ENCODE measurements at regions not wholly inside any gene's neighbourhood (a gene's known extent, or its start where the extent isn't known, plus 50 kb on each side); places are given as distances from the start of the nearest gene placed in this dataset.

GRCh38 chr12:131362291-131363211 lies 348.3 kb upstream of the SFSWAP start:
- Histone ChIP-seq H3K36me3 (no peaks in the 10 kb centered on the region), H3K27ac (no peak overlapping the region), H3K27me3 (replicated peaks; ENCODE audit: insufficient read depth) (no peaks in the 10 kb centered on the region), H3K9me3 (no peaks in the 10 kb centered on the region), H3K4me1 (ENCODE audit: control insufficient read depth in 1 of 2, low read depth in 2 of 2) (no peaks in the 10 kb centered on the region), H3K4me3 (no peak overlapping the region)
- DNase-seq (ENCODE audit: low spot score), result no peak
- no peak for TF ChIP-seq CTCF (IDR thresholded peaks at IDR 0.05)
- no peak for ATAC-seq (ENCODE audit: insufficient number of reproducible peaks, low FRiP score, low read depth)

GRCh38 chr12:131363393-131363792 lies 347.5 kb upstream of the SFSWAP start:
- H3K27ac ChIP-seq, result no peak overlapping the region
- no peak overlapping the region for H3K4me3 ChIP-seq
- H3K9me3 ChIP-seq, result no peaks in the 10 kb centered on the region
- DNase-seq (ENCODE audit: low spot score), result no peak
- no peak for ATAC-seq (ENCODE audit: insufficient number of reproducible peaks, low FRiP score, low read depth)
- no peaks in the 10 kb centered on the region for H3K27me3 ChIP-seq (replicated peaks; ENCODE audit: insufficient read depth)
- no peak for TF ChIP-seq CTCF (IDR thresholded peaks at IDR 0.05)
- no peaks in the 10 kb centered on the region for H3K36me3 ChIP-seq
- H3K4me1 ChIP-seq (ENCODE audit: control insufficient read depth in 1 of 2, low read depth in 2 of 2), result no peaks in the 10 kb centered on the region

- no peak overlapping the region for H3K27ac ChIP-seq
- DNase-seq (ENCODE audit: low spot score), result no peak
These were observed 346.9 kb upstream of the SFSWAP start for GRCh38 chr12:131363841-131364495.

GRCh38 chr12:131364903-131365820 lies 345.7 kb upstream of the SFSWAP start:
- H3K27ac ChIP-seq, result no peak overlapping the region

More at GRCh38 chr12:131363841-131364495, 346.9 kb upstream of the SFSWAP start:
- no peaks in the 10 kb centered on the region for H3K4me1 ChIP-seq (ENCODE audit: control insufficient read depth in 1 of 2, low read depth in 2 of 2)
- no peak for TF ChIP-seq CTCF (IDR thresholded peaks at IDR 0.05)
- no peaks in the 10 kb centered on the region for H3K9me3 ChIP-seq
- no peaks in the 10 kb centered on the region for H3K36me3 ChIP-seq
- no peaks in the 10 kb centered on the region for H3K27me3 ChIP-seq (replicated peaks; ENCODE audit: insufficient read depth)
- H3K4me3 ChIP-seq, result no peak overlapping the region
- no peak for ATAC-seq (ENCODE audit: insufficient number of reproducible peaks, low FRiP score, low read depth)

More at GRCh38 chr12:131364903-131365820, 345.7 kb upstream of the SFSWAP start:
- H3K36me3 ChIP-seq, result no peaks in the 10 kb centered on the region
- no peak overlapping the region for H3K4me3 ChIP-seq
- no peak for DNase-seq (ENCODE audit: low spot score)
- no peaks in the 10 kb centered on the region for H3K4me1 ChIP-seq (ENCODE audit: control insufficient read depth in 1 of 2, low read depth in 2 of 2)
- TF ChIP-seq CTCF (IDR thresholded peaks at IDR 0.05), result no peak
- no peaks in the 10 kb centered on the region for H3K9me3 ChIP-seq
- no peaks in the 10 kb centered on the region for H3K27me3 ChIP-seq (replicated peaks; ENCODE audit: insufficient read depth)
- no peak for ATAC-seq (ENCODE audit: insufficient number of reproducible peaks, low FRiP score, low read depth)

All from thoracic aorta (tissue), 2 donors.